Sigmoid colon (tissue), 6 donors: ENCODE measurements at regions not wholly inside any gene's neighbourhood (a gene's known extent, or its start where the extent isn't known, plus 50 kb on each side); places are given as distances from the start of the nearest gene placed in this dataset.

Experiments used
- DNase-seq: peaks from one replicate; pipeline ENCODE4 v3.0.0-alpha.2; 2019
- H3K27ac ChIP-seq, 4 donors: fragments of 200-600 bp; sonication (generic); one replicate each; pipeline ENCODE4 v1.5.1; 2016 to 2019; ENCODE audit warnings: mild to moderate bottlenecking in 1 of 4
- H3K27me3 ChIP-seq, 3 donors: fragments of 200-600 bp; sonication (generic); one replicate each; pipeline ENCODE4 v1.5.1; 2019; ENCODE audit warnings: mild to moderate bottlenecking in 1 of 3
- H3K36me3 ChIP-seq, 4 donors: fragments of 200-600 bp; sonication (generic); one replicate each; pipeline ENCODE4 v1.5.1; 2016 to 2019
- H3K4me1 ChIP-seq, 4 donors: fragments of 200-600 bp; sonication (generic); one replicate each; pipeline ENCODE4 v1.5.1; 2017 to 2019
- H3K4me3 ChIP-seq, 4 donors: fragments of 200-600 bp; sonication (generic); one replicate each; pipeline ENCODE4 v1.5.1; 2017 to 2019; ENCODE audit warnings: mild to moderate bottlenecking in 2 of 4, moderate library complexity in 1 of 4
- H3K9me3 ChIP-seq, 4 donors: fragments of 200-600 bp in 3 of 4; sonication (generic) in 3 of 4; one replicate each; pipeline versions ENCODE4 v1.5.1 to v1.6.1; 2013 to 2019
- CTCF ChIP-seq, 4 experiments: fragments of 450-650 bp in 3 of 4; fragments of 200-600 bp in 1 of 4; IDR thresholded peaks; one replicate each; pipeline ENCODE4 v1.5.1; 2016 to 2019; ENCODE audit warnings: antibody characterized with exemption in 4 of 4, mild to moderate bottlenecking in 3 of 4, moderate library complexity in 2 of 4
- EP300 ChIP-seq, 4 donors: sonication (generic); formaldehyde crosslinking; IDR thresholded peaks; one replicate each; pipeline ENCODE4 v1.6.1; 2017; ENCODE audit warnings: antibody characterized with exemption in 4 of 4
- POLR2A ChIP-seq, 2 donors: fragments of 450-650 bp; IDR thresholded peaks; one replicate each; pipeline ENCODE4 v1.6.1; 2016; ENCODE audit warnings: antibody characterized with exemption in 2 of 2, mild to moderate bottlenecking in 2 of 2, moderate library complexity in 2 of 2
- POLR2AphosphoS5 ChIP-seq, 4 donors: sonication (generic); formaldehyde crosslinking; IDR thresholded peaks; one replicate each; pipeline ENCODE4 v1.6.1; 2017; ENCODE audit warnings: antibody characterized with exemption in 4 of 4
- WGBS, 2 donors: extraction: QIAGEN DNeasy Blood & Tissue Kit; methylation state at CpG; one replicate each; pipeline ENCODE4 v1.1.7; 2013; 5-methylcytosine and 5-hydroxymethylcytosine counted together
- intact Hi-C: fragments of 100-400 bp; cut with DNase I; formaldehyde crosslinking; loops from one replicate; pipeline ENCODE4 v1.15.1; 2023
- donor health status: healthy with polysubstance abuse.
- donor health status: healthy.

- 85 to 88% methylated on average over 1 of the region's 1 CpG for WGBS, 2 donors
- DNase-seq, result no peak
- Histone ChIP-seq H3K4me3 (no peak overlapping the region), H3K27me3 (no peaks in the 10 kb centered on the region), H3K27ac (no peak overlapping the region), H3K9me3 (no peaks in the 10 kb centered on the region), H3K4me1 (no peaks in the 10 kb centered on the region), H3K36me3 (no peaks in the 10 kb centered on the region)
- intact Hi-C loops, result no loop called here
- TF ChIP-seq EP300 (IDR thresholded peaks at IDR 0.05), result no peak
- no peak for TF ChIP-seq POLR2AphosphoS5 (IDR thresholded peaks at IDR 0.05)
- no peak for TF ChIP-seq POLR2A (IDR thresholded peaks at IDR 0.05)
- TF ChIP-seq CTCF (IDR thresholded peaks at IDR 0.05), result no peak
Measured at GRCh38 chr4:28690890-28691289, 1830.2 kb downstream of the STIM2 start.

GRCh38 chr4:28702571-28702970 is 1841.9 kb downstream of the STIM2 start:
- no peaks in the 10 kb centered on the region for H3K27me3 ChIP-seq
- no peaks in the 10 kb centered on the region for H3K9me3 ChIP-seq
- H3K4me1 ChIP-seq, result no peaks in the 10 kb centered on the region
- no peak for TF ChIP-seq POLR2A (IDR thresholded peaks at IDR 0.05)
- no peak for TF ChIP-seq POLR2AphosphoS5 (IDR thresholded peaks at IDR 0.05)
- TF ChIP-seq CTCF (IDR thresholded peaks at IDR 0.05), result no peak
- 69 to 72% methylated on average over 4 of the region's 4 CpGs for WGBS, 2 donors
- DNase-seq, result no peak
- H3K36me3 ChIP-seq, result no peaks in the 10 kb centered on the region
- no peak overlapping the region for H3K4me3 ChIP-seq
- no peak overlapping the region for H3K27ac ChIP-seq
- intact Hi-C loops, result no loop called here

GRCh38 chr4:28709891-28710290 is 1849.2 kb downstream of the STIM2 start:
- H3K4me3 ChIP-seq, result no peak overlapping the region
- H3K27ac ChIP-seq, result no peak overlapping the region
- no peak for DNase-seq
- no peaks in the 10 kb centered on the region for H3K36me3 ChIP-seq
- TF ChIP-seq POLR2A (IDR thresholded peaks at IDR 0.05) (no peak), EP300 (IDR thresholded peaks at IDR 0.05) (no peak), CTCF (IDR thresholded peaks at IDR 0.05) (no peak), POLR2AphosphoS5 (IDR thresholded peaks at IDR 0.05) (no peak)
- intact Hi-C loops, result no loop called here
- no peaks in the 10 kb centered on the region for H3K27me3 ChIP-seq
- H3K4me1 ChIP-seq, result no peaks in the 10 kb centered on the region
- H3K9me3 ChIP-seq, result no peaks in the 10 kb centered on the region
- 45 to 58% methylated on average over 3 of the region's 3 CpGs for WGBS, 2 donors

- intact Hi-C loops, result no loop called here
- no peak for DNase-seq
- H3K36me3 ChIP-seq, result no peaks in the 10 kb centered on the region
- 82 to 91% methylated on average over 6 of the region's 6 CpGs for whole genome bisulfite sequencing, 2 donors
- no peaks in the 10 kb centered on the region for H3K27me3 ChIP-seq
- no peak overlapping the region for H3K4me3 ChIP-seq
- no peaks in the 10 kb centered on the region for H3K9me3 ChIP-seq
- H3K27ac ChIP-seq, result no peak overlapping the region
- peaks cover 0 to 14% (median 4%) of the 10 kb centered on the region in 4 donors for H3K4me1 ChIP-seq
- TF ChIP-seq CTCF (IDR thresholded peaks at IDR 0.05), result no peak
- TF ChIP-seq POLR2A (IDR thresholded peaks at IDR 0.05), result no peak
- TF ChIP-seq POLR2AphosphoS5 (IDR thresholded peaks at IDR 0.05), result no peak
- TF ChIP-seq EP300 (IDR thresholded peaks at IDR 0.05), result no peak
Measured at GRCh38 chr4:28723371-28723770, 1862.7 kb downstream of the STIM2 start.

- intact Hi-C loops, result no loop called here
- no peaks in the 10 kb centered on the region for H3K9me3 ChIP-seq
- no peaks in the 10 kb centered on the region for H3K36me3 ChIP-seq
- no peak overlapping the region for H3K4me3 ChIP-seq
- no peak for DNase-seq
- H3K27me3 ChIP-seq, result no peaks in the 10 kb centered on the region
- TF ChIP-seq POLR2AphosphoS5 (IDR thresholded peaks at IDR 0.05) (no peak), POLR2A (IDR thresholded peaks at IDR 0.05) (no peak), CTCF (IDR thresholded peaks at IDR 0.05) (no peak), EP300 (IDR thresholded peaks at IDR 0.05) (no peak)
- no peak overlapping the region for H3K27ac ChIP-seq
- 97% methylated on average over 1 of the region's 1 CpG for WGBS, 2 donors
- peaks cover 0 to 14% (median 4%) of the 10 kb centered on the region in 4 donors for H3K4me1 ChIP-seq
Measured at GRCh38 chr4:28724239-28724638, 1863.6 kb downstream of the STIM2 start.
